ENCODE measurements at regions not wholly inside any gene's neighbourhood (a gene's known extent, or its start where the extent isn't known, plus 50 kb on each side); places are given as distances from the start of the nearest gene placed in this dataset.
"Not testable (repeated sequence)": the region's sequence is repeated elsewhere in the genome, so short reads cannot be mapped to it uniquely, and the experiment has no call there.

GRCh38 chr2:8346706-8347430 is 335.0 kb upstream of the ID2 start:
- no peak for DNase-seq (ENCODE audit: low read depth in 2 of 2)

- not testable (repeated sequence) for DNase-seq (ENCODE audit: low read depth in 2 of 2)
Observed at GRCh38 chr2:8348911-8349310, 332.9 kb upstream of the ID2 start.

- no peak for DNase-seq (ENCODE audit: low read depth in 2 of 2)
Observed at GRCh38 chr2:8352296-8352695, 329.6 kb upstream of the ID2 start.

GRCh38 chr2:8352989-8353388 is 328.9 kb upstream of the ID2 start:
- DNase-seq (ENCODE audit: low read depth in 2 of 2) = no peak

GRCh38 chr2:8355102-8355859 is 326.6 kb upstream of the ID2 start:
- no peak for DNase-seq (ENCODE audit: low read depth in 2 of 2)

- DNase-seq (ENCODE audit: low read depth in 2 of 2) = no peak
Observed at GRCh38 chr2:8357738-8358518, 323.9 kb upstream of the ID2 start.

- DNase-seq (ENCODE audit: low read depth in 2 of 2) = no peak
Observed at GRCh38 chr2:8361930-8362329, 319.9 kb upstream of the ID2 start.

GRCh38 chr2:8363161-8363560 is 318.7 kb upstream of the ID2 start:
- no peak for DNase-seq (ENCODE audit: low read depth in 2 of 2)

- DNase-seq (ENCODE audit: low read depth in 2 of 2) = no peak
Observed at GRCh38 chr2:8364668-8365067, 317.2 kb upstream of the ID2 start.

- DNase-seq (ENCODE audit: low read depth in 2 of 2) = no peak
Observed at GRCh38 chr2:8365331-8365910, 316.4 kb upstream of the ID2 start.

- no peak for DNase-seq (ENCODE audit: low read depth in 2 of 2)
Observed at GRCh38 chr2:8367833-8368232, 314.0 kb upstream of the ID2 start.

- DNase-seq (ENCODE audit: low read depth in 2 of 2) = no peak
Observed at GRCh38 chr2:8368463-8368862, 313.4 kb upstream of the ID2 start.

GRCh38 chr2:8369522-8369921 is 312.3 kb upstream of the ID2 start:
- DNase-seq (ENCODE audit: low read depth in 2 of 2) = no peak

GRCh38 chr2:8370258-8370802 is 311.5 kb upstream of the ID2 start:
- DNase-seq (ENCODE audit: low read depth in 2 of 2) = no peak

- no peak for DNase-seq (ENCODE audit: low read depth in 2 of 2)
Observed at GRCh38 chr2:8371653-8372052, 310.2 kb upstream of the ID2 start.

- DNase-seq (ENCODE audit: low read depth in 2 of 2) = no peak
Observed at GRCh38 chr2:8374782-8375181, 307.1 kb upstream of the ID2 start.

- no peak for DNase-seq (ENCODE audit: low read depth in 2 of 2)
Observed at GRCh38 chr2:8376603-8377410, 305.0 kb upstream of the ID2 start.

- no peak for DNase-seq (ENCODE audit: low read depth in 2 of 2)
Observed at GRCh38 chr2:8378016-8378810, 303.6 kb upstream of the ID2 start.

- no peak for DNase-seq (ENCODE audit: low read depth in 2 of 2)
Observed at GRCh38 chr2:8379128-8379527, 302.7 kb upstream of the ID2 start.

- no peak for DNase-seq (ENCODE audit: low read depth in 2 of 2)
Observed at GRCh38 chr2:8379549-8379948, 302.3 kb upstream of the ID2 start.
